ENCODE measurements at regions not wholly inside any gene's neighbourhood (a gene's known extent, or its start where the extent isn't known, plus 50 kb on each side); places are given as distances from the start of the nearest gene placed in this dataset.

GRCh38 chr2:156083763-156084493, 248.6 kb downstream of the NR4A2 start:
- no peak for DNase-seq

GRCh38 chr2:156079845-156080244, 252.7 kb downstream of the NR4A2 start:
- DNase-seq, result no peak

DNA sequence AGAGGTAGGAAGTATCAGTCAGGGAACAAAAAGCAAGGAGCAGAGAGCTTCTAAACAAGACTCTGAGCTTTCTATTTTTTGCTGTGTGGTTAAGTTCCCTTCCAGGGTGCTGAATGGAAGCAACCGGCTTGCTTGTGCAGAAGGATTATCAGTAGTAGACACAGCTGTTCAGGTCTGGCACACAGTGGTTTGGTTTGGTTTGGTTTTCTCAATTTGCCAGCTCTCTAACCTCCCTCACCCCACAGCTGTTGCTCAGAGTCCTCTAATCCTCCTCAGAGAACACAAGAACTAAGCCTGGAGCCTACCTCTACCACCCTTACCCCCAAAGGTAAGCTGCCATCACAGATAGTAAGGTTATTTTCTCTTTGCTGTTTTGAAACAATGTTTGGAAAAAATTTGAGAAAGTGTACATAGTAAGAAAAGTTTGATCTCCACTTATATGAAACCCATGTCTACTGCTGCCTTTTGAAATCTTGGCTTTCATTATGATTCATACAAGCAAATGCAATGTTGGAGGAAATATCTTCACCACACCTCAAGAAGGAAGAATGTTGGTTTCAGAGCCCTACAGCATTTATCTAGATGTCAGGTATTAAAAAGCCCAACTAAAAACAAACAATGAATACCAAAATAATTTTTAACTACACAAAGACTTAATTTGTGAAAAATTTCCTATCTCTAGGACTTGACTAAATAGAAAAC, 255.3 kb downstream of the NR4A2 start:
- no peak for DNase-seq

DNA sequence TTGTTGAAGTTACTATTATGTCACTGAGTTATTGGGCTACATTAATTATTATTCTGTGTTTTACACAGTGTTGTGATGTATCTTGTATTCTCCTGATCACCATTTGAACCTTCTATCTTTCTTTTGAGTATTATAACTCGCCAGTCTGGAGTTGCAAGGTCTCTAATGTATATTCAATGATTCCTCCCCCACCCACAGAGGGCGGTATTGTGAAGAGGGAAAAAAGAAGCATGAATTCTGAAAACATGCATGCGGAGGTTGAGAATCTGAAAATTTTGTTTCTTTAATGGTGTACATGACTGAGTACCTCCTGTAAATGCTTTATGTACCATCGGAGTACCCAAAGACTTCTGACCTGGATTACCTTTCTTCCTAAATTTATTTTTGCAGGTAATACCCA, 266.6 kb downstream of the NR4A2 start:
- DNase-seq, result no peak

DNA sequence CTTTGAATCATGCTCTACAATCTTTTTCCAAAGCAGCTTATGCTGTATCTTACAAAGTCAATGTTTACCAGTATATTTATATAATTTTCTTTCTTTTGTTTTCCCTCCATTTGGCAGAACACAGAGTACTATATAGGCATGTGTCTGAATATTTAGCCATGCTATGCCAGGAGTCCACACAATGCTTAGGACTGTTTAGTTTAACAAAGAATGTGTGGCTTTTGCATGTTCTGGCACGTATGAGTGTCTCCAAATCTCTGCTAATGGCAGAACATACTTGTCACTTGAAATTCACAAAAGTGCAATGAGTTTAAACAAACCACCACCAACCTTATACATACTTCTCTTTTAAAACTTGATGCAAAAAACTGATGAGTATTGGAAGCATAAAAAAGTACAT, 268.0 kb downstream of the NR4A2 start:
- DNase-seq, result no peak

DNA sequence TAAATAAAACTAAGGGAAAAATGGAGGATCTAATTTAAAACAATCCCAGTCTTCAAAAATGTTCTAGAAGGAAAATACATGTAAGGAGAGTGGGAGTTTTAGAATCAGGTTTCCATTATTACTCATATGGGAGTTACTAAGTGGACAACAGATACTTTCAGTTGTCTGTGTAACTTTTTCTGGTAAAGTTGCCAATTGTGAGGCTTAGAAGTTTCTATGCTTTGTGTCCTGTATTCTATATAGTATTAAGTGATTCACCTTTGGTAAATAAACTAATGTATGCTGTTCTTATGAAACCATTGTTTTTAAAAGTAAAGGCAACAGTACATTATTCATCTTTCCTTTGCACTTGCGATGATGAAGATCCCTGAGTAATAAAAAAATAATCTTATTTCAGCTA, 274.9 kb downstream of the NR4A2 start:
- no peak for DNase-seq

- DNase-seq, result no peak
Observed at GRCh38 chr2:156054983-156055382, 277.5 kb downstream of the NR4A2 start.

- DNase-seq, result no peak
Observed at GRCh38 chr2:156046900-156047299, 285.6 kb downstream of the NR4A2 start.

DNA sequence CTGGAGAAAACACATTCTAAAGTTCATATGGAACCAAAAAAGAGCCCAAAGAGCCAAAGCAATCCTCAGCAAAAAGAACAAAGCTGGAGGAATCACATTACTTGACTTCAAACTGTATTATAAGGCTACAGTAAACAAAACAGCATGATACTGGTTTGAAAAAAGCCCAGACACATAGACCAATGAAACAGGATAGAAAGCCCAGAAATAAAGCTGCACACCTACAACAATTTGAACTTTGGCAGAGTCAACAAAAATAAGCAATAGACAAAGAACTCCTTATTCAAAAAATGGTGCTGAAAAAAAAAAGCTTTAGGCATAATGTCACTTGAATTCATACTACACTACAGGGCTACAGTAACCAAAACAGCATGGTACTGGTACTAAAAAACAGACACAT, 289.6 kb downstream of the NR4A2 start:
- no peak for DNase-seq

GRCh38 chr2:156038021-156038420, 294.5 kb downstream of the NR4A2 start:
- no peak for DNase-seq

DNA sequence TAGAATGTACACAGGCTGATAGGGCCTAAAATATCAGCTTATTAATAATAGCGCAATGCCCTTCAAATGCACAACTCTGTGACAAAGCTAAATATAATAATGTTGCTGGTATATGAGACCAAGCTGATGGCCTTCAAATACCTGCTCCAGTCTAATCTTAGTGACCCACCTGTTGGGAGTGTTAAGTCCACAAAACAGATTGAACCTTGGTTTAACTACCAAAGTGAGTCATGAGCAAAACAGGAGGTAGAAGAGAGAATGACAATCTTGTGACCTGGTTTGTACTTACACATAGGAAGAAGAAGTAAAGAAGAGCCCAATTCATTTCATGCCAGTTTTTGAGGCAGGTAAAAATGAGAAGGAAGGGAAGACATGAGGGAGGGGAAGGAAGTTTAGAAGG, 295.0 kb downstream of the NR4A2 start:
- no peak for DNase-seq

- no peak for DNase-seq
Observed at GRCh38 chr2:156031121-156031520, 301.4 kb downstream of the NR4A2 start.

GRCh38 chr2:156023229-156023869, 309.2 kb downstream of the NR4A2 start:
- no peak for DNase-seq

DNA sequence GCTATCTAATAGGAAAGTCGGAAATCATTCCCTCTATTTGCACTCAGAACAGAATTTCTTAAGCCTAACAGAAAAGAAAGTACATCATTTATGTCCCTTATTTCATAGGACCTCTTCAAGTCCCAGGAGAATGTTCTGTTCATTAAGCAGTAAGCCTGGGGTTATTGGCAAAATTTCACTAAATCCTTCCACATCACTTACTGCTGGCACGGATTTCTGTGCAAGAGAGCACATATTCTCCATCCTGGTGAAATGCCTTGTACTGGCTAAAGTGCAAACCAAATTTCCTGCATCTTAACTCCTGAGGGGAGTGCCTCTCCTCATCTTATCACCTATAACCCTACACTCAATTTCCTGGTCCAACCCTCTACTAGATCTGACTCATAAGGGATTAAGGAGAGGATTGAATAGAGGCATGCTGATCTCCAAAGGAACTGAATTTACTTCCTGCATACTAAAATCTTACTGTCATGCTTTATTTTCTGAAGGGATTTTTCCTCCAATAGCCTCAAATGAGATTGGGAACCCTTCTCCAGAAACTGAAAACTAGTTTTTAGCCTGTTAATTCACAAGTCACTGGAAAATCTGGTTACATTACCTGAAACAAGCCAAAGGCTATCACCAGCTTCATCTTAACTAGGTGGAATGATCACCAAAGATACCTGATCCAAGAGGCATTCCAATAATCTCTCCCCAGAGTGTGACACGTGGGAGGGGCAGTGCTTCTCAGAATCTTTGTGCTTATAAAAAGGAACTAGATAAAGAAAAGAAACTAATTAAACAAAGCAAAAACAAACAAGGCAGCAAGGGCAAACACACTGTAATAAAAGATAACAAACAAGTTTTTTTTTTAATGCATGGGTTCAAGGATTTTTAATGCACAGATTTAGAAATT, 311.1 kb downstream of the NR4A2 start:
- DNase-seq, result no peak

GRCh38 chr2:156019341-156019740, 313.2 kb downstream of the NR4A2 start:
- no peak for DNase-seq

DNA sequence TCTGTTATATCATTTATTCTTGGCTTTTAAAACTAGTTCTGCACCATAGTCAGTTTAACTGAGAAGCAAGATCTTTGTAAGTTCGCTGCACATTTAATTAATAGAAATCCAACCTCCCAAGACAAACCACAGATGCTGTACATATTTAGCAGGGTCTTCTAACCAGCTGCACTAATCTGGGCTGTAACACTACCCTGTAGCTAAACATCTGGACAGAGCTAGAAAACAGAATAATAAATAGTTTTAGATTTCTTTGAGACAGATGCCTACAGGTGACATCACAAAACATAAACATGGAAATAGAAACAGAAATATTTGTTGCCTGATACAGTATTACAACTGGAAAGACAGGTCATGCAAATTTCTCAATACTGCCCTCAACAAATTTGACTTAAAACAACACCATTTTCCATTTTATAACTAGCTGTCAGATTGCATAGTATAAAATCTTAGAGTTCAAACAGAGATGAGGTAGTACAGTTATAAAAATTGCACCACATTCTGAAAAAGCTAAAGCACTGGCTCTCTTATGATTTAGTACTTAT, 315.1 kb downstream of the NR4A2 start:
- no peak for DNase-seq

- no peak for DNase-seq
Observed at GRCh38 chr2:156009293-156009692, 323.2 kb downstream of the NR4A2 start.

DNA sequence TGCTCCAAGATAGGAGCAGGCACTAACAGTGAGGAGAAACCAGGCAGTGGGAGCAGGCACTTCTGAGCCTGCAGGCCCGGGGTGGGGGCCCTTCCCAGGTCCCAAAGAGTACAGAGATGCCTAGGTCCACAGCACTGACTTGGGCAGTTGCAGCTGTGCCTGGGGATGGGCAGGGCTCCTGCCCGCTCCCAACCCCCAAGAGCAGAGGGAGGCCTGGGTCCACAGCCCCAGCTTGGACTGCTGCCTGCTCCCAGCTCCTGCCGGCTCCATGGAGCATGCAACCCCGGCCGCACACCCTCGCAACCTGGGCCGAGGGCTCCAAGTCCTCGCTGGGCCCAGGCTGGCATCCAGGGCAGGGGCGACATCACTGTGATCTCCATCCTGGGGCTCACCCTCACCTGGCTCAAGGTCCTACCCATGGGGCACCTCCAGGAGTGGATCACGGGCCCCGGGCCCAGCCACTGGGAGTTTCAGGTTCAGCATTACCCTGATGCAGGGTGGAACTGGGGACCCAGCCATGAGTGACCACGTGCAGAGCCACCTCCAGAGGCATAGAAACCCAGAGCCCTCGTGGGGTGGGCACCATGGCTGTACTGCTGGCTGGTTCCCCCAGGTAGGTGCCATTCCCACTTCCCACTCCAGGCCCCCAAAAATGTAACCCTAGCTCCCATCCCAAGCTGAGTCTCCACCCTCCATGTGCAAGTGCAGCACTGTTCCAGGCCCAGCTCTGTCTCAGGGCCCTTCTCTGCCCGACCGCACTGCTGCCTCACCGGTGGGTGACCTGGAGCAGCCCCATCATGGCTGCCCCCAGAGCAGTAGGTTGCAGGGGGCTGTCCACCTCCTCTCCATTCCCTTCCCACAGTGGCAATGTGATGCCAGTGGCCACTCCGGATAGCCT, 325.6 kb downstream of the NR4A2 start:
- DNase-seq, result no peak

DNA sequence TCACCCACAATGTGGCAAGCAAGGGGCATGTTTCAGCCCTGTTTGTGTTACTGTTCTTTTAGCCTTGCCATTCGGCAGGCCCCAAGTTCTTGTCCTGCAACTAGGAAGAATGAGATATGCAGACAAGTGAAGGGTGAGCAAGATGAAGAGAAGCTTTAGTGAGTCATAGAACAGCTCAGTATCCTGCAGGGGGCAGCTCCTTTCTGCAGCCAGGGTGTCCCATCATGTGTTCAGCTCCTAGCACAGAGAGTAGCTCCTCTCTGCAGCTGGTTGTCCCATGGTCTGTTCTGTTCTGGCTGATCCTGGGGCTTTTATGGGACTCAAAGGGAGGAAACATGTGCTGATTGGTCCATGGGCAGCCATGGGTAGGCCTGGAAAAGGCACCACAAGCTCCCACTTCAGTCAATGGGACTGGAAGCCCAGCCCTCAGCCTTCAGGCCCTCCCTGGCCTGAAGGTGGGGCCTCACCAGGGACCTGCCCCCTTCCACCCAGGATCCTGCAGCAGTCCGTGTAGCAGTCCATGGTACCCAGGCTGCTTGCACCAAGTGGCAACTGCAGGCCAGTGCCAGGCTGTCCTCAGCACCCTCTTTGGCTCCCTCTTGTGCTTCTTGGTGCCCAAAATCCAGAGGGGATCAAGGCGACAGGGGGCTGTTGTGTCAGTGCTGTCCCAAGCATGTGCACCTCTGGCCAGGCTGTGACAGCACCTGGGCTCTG, 326.4 kb downstream of the NR4A2 start:
- no peak for DNase-seq

DNA sequence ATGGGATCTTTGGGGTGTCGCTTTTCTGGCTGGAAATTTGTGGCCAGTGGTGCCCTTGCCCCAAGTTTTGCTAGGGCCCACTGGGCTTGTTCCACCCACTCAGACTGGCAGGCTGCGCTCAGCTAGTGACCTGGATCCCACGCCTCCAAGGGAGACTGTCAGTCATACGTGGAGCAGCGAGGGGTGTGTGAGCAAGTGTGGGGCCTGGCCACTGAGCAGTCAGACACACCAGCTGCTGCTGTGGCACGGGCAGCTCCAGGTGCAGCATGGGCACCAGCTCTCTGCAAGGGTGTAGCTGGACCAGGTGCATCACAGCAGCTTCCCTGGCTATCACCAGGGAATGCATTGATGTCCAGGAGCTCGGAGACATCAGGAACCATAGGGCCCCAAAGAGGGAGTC, 327.0 kb downstream of the NR4A2 start:
- DNase-seq, result no peak

DNA sequence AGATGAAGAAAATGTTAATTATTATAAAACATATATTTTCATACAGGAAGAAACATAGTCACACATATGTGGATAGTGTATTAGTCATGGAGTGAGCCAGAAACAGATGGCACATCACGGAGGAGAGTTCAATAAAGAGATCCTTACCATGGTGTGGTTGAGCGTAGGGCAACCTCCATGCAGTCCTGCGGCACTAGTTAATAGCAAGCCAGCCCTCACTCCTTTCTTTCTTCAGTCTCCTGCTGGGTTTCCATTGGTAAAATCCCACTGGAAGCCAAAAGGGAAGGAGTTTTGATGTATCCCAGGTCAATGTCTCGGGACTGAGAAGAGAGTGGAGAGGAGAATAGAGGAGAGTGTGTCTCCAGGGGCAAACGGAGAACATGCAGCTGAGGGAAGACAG, 328.1 kb downstream of the NR4A2 start:
- DNase-seq, result no peak

Measured in NCI-H1694 (cell line).